Umbilical cord (tissue), 1 donor: ENCODE measurements at regions not wholly inside any gene's neighbourhood (a gene's known extent, or its start where the extent isn't known, plus 50 kb on each side); places are given as distances from the start of the nearest gene placed in this dataset.
"Not testable (repeated sequence)": the region's sequence is repeated elsewhere in the genome, so short reads cannot be mapped to it uniquely, and the experiment has no call there.

Experiments
- DNase-seq: peaks from one replicate; pipeline ENCODE4 v3.0.0-alpha.2; 2015; ENCODE audit warnings: low spot score

DNA sequence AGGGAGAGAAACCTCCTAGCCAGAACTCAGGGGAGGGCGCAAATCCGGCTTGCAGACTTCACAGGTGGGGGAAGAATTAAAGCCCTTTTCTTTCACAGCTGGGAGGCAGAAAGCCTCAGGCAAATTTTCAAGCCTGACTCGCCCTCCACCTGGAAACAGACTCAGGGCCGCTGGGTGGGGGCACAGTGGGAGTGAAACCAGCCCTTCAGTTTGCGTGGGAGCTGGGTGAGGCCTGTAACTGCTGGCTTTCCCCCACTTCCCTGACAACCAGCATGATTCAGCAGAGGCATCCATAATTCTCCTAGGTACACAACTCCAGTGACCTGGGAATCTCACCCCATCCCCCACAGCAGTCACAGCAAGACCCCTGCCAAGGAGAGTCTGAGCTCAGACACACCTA is 206.9 kb upstream of the INTU start:
- DNase-seq = no peak

DNA sequence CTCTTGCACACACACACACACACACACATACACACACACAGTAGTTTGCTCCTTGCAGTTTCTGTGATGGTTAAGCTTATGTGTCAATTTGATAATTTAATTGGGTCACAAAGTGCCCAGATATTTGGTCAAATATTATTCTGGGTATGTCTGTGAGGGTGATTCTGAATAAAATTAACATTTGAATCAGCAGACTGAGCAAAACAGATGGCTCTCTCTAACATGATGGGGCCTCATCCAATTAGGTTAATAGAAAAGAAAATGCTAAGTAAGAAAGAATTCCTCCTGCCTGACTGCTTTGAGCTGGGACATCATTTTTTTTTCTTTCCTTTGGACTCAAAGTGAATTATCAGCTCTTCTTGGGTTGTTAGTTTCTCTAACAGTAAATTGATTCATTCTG is 191.2 kb upstream of the INTU start:
- DNase-seq = no peak

- peak; percentile 8 for DNase-seq
These were observed 187.3 kb upstream of the INTU start for GRCh38 chr4:127445471-127445870.

- DNase-seq = no peak
These were observed 186.3 kb upstream of the INTU start for GRCh38 chr4:127446427-127446885.

- no peak for DNase-seq
These were observed 183.8 kb upstream of the INTU start for GRCh38 chr4:127448986-127449385.

DNA sequence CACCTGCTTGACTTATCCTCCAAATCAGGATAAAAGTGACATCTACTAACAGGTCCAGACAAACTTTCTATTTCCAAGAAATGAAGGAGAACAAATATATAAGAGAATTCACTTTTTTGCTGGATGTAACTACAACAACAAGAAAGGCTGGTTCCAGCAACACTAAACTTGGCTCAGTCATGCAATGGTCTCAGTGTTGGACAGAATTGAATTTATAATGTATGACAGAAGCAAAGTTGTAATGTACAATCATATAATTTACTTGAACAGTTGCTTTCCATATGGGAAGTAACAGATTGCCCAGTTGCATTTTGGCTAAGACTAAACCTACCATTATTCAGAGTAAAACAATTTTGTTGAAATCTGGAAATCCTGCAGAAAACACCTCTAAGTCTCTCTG is 183.3 kb upstream of the INTU start:
- DNase-seq = no peak

DNA sequence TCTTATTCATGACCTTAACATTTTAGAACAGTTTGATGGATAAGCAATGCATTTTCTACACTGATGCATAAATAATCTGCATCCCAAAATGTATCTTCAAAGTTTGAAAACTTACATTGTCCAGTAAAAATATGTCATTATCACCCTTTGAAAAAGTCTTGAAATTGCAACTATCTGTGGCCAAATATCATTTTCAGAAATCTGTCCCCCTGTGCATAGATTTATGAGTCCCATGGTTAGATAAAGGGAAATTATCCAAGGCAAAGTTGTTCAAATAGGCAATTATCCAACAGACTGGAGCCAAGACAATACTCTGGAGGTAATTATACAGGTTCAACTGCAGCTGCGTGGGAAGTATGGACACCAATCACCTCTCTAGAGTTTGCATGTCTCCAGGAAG is 182.5 kb upstream of the INTU start:
- DNase-seq = no peak

GRCh38 chr4:127463883-127464282 is 168.9 kb upstream of the INTU start:
- no peak for DNase-seq

DNA sequence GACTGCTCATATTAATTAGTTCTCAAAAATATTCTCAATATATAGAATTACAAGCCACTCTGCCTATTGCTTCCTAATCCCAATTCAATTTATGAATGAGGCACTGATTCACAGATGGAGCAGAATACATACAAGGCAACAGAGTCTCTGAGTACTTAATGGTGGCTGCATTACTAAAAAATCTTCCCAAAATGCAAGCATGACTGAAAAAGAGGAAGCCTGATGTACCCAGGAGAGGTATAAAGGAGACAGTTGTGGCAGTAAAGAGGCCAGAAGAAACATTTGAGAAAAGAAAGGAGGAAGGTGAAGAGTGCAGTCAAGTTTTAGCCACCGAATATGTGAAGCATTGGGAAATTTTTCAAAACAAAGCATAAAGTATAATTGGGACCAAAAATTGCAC is 163.2 kb upstream of the INTU start:
- DNase-seq = no peak

GRCh38 chr4:127469959-127470809 is 162.6 kb upstream of the INTU start:
- DNase-seq = no peak

DNA sequence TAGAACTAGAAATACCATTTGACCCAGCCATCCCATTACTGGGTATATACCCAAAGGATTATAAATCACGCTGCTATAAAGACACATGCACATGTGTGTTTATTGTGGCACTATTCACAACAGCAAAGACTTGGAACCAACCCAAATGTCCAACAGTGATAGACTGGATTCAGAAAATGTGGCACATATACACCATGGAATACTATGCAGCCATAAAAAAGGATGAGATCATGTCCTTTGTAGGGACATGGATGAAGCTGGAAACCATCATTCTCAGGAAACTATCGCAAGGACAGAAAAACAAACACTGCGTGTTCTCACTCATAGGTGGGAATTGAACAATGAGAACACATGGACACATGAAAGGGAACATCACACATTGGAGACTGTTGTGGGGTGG is 154.5 kb upstream of the INTU start:
- not testable (repeated sequence) for DNase-seq

DNA sequence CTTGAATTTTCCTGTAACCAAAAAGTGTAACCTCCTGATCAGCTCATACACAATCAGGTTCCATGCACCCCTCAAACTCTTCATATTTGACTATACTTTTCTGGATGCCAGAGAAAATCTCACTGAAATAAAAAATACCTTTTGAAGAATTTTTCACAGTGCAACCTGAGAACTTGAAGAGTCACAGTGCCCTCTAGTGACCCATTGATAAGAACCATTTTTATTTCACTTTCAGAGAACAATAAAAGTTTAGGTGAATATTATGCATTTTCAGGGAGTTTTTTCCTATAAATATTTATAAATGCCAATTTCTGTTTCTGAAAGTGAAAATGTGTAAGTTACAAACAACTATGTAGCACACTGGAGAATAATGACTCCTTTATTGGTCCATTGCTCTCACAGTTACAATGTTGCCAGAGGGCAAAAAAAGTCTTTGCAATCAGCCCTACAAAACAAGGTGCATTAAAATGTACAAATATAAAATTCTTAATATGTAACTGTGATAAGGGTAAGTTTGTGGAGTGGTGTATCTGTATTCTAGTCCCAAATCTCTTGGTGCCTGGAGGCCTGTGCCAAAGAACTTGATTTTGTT is 153.6 kb upstream of the INTU start:
- peak; percentile 36 for DNase-seq

DNA sequence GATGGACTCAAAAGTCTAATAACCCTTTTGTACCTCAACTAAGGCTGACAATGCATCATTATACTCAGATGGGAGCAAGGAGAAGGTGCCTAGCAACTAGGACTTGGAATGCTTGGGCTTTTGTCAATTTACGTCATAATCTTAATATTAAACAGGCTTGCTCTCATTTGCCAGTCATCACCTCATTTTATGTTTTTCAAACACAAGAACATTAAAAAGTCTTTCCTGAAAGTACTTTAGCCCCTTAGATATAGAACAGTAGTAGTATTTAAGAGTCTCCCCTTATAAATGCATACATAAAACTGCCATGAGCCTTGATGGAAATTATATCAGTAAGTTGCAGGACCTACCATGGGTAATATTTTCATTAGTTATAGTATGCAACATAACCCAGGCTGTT is 150.7 kb upstream of the INTU start:
- peak; percentile 15 for DNase-seq

GRCh38 chr4:127484117-127484516 is 148.6 kb upstream of the INTU start:
- peak; percentile 15 for DNase-seq

DNA sequence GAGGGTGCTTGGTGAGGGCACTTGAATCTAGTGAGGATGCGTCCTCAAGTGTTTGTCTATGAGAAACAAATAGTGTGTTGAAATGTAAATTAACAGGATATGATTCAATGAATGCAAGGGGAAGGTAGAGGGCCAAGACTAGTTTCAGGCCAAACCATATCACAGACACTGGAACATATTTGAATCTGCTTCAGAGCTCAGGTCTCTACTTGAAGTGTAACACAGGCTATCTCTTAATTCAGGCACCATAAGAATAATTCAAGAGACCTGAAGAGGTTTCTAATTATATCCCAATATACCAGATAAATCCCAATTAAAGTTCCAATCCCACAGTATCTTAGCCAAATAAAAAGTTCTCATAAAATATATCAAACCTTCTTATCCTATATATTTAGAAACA is 146.5 kb upstream of the INTU start:
- DNase-seq = no peak

DNA sequence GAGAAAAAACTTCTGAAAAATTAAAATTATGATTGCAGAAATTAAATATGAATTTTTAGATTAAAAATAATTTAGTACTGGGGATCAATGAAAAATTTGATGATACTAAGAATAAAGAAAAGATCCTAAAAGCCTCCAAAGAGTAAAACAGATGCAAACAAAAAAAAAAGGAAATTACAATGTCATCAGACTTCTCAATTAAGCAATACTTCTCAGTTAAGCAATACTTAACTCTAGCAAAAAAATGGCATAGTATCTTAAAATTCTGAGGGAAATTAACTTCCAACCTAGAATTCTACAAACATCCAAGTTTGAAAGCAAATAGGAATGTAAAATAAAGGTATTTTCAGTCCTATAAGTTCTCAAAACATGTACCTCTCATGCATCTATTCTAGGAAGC is 141.2 kb upstream of the INTU start:
- no peak for DNase-seq

DNA sequence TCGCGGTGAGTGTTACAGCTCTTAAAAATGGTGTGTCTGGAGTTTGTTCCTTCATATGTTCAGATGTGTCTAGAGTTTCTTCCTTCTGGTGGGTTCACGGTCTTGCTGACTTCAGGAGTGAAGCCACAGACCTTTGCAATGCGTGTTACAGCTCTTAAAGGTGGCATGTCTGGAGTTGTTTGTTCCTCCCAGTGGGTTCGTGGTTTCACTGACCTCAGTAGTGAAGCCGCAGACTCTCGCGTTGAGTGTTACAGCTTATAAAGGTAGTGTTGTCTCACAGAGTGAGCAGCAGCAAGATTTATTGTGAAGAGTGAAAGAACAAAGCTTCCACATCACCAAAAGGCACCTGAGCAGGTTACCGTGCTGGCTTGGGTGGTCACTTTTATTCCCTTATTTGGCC is 135.9 kb upstream of the INTU start:
- DNase-seq = not testable (repeated sequence)

DNA sequence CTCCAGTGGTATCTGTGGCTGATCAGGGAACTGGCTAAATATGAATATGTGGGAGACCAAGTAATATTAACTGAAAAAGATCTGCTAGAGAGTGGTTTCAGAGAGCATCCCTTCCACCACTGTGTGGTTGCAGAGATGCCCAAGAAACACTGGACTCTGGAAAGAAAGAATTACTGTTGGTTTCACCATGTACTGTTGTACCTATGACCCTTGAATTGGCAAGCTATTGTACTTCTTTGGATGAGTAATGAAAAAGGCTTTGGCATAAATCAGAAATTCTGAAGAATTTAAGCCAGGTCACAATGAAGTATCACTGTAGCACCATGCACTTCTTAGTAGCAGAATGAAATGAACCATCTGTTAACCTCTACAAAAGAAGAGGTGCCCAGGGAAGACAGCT is 134.4 kb upstream of the INTU start:
- no peak for DNase-seq

DNA sequence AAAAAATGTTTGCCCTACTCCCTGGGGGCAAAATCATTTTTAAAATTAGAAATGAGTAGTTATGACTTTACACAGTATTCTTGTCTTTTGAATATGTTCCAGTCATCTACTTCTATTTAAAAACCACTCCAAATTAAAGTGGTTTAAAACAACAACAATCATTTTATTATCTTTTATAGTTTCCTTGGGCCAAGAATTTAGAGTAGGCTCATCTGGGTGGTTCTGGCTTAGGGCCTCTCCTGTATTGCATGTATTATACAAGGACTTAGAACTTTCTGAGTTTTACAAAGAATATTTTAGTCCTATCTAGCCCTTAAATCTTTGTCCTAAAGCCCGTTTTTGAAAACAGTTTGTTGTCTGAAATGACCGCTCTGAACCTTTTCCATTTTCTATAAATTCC is 132.5 kb upstream of the INTU start:
- no peak for DNase-seq

GRCh38 chr4:127501103-127501502 is 131.7 kb upstream of the INTU start:
- DNase-seq = no peak

DNA sequence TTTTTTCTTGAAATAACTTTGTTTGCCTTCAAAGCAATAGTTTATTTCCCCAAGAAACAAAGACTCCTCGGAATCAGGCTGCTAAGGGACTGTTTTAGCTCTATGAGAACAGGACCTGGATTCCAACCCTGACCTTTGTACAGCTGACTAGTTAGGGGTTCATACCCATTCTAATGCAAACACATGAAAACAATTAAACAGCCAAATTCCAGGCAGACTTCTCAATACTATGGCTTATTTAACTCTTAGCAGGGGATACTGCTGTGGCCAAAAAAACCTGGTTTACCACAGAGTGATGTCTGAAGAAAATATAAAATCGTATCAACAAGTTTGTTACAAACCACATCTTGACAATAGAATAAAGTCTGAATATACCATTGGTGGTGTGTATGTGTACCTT is 129.6 kb upstream of the INTU start:
- no peak for DNase-seq

GRCh38 chr4:127505203-127505602 is 127.6 kb upstream of the INTU start:
- DNase-seq = peak; percentile 84

GRCh38 chr4:127506283-127506682 is 126.5 kb upstream of the INTU start:
- DNase-seq = no peak
